ENCODE measurements at regions not wholly inside any gene's neighbourhood (a gene's known extent, or its start where the extent isn't known, plus 50 kb on each side); places are given as distances from the start of the nearest gene placed in this dataset.

DNA sequence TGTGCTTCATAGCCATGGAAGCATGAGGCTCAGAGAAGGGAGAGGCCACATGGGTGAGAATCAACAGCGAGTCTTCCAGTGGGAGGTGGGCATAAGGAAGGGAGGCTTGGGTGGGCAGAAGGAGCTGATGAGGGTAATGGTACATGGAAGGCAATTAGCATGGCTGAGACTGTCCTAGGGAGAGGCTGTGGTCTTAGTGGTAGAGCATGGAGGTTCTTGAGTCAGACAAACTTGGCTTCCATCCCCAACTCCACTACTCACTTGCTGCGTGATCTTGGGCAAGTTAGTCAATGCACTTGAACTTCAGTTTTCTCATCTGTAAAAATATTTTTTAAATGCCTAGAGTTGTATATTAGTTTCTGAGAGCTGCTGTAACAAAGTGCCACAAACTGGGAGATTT is 227.2 kb upstream of the E2F8 start:
- TF ChIP-seq EZH2 (IDR thresholded peaks at IDR 0.05) (no peak), POLR2AphosphoS5 (IDR thresholded peaks at IDR 0.05; ENCODE audit: borderline replicate concordance, low read depth, low read length) (no peak), FOXP2 (optimal IDR thresholded peaks at IDR 0.05; ENCODE audit: control extremely low read depth, extremely low read length, insufficient read depth) (no peak)
